ENCODE measurements at regions not wholly inside any gene's neighbourhood (a gene's known extent, or its start where the extent isn't known, plus 50 kb on each side); places are given as distances from the start of the nearest gene placed in this dataset.

DNA sequence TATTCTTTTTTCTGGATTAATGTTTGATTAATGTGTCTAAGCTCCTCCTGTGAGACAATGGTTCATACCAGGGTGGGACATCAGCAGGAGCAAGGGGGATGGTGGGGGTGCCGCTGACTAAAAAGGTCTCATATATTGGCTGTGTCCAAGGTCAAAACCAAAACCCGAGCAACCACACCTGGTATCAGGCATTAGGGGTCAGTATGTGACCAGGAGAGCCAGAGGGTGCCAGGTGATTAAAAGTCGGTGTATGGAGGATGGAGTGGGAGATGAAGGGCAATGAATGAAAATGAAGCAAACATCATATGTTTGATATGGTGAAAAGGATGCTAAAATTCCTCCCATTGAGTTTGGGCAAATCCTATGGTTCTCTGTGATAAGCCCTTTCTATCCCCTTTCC lies 118.0 kb downstream of the MIAT start:
- DNase-seq (ENCODE audit: low read depth): no peak
- H3K36me3 ChIP-seq (ENCODE audit: control insufficient read depth, insufficient read depth, low read length): no peaks in the 10 kb centered on the region
- H3K27me3 ChIP-seq (ENCODE audit: control insufficient read depth, insufficient read depth, low read length): no peaks in the 10 kb centered on the region
- no peak overlapping the region for H3K4me3 ChIP-seq (ENCODE audit: low read depth, low read length)
- TF ChIP-seq, protein P1, sequence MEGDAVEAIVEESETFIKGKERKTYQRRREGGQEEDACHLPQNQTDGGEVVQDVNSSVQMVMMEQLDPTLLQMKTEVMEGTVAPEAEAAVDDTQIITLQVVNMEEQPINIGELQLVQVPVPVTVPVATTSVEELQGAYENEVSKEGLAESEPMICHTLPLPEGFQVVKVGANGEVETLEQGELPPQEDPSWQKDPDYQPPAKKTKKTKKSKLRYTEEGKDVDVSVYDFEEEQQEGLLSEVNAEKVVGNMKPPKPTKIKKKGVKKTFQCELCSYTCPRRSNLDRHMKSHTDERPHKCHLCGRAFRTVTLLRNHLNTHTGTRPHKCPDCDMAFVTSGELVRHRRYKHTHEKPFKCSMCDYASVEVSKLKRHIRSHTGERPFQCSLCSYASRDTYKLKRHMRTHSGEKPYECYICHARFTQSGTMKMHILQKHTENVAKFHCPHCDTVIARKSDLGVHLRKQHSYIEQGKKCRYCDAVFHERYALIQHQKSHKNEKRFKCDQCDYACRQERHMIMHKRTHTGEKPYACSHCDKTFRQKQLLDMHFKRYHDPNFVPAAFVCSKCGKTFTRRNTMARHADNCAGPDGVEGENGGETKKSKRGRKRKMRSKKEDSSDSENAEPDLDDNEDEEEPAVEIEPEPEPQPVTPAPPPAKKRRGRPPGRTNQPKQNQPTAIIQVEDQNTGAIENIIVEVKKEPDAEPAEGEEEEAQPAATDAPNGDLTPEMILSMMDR (IDR thresholded peaks at IDR 0.05; ENCODE audit: insufficient read depth, low read length, poor library complexity, severe bottlenecking): no peak

DNA sequence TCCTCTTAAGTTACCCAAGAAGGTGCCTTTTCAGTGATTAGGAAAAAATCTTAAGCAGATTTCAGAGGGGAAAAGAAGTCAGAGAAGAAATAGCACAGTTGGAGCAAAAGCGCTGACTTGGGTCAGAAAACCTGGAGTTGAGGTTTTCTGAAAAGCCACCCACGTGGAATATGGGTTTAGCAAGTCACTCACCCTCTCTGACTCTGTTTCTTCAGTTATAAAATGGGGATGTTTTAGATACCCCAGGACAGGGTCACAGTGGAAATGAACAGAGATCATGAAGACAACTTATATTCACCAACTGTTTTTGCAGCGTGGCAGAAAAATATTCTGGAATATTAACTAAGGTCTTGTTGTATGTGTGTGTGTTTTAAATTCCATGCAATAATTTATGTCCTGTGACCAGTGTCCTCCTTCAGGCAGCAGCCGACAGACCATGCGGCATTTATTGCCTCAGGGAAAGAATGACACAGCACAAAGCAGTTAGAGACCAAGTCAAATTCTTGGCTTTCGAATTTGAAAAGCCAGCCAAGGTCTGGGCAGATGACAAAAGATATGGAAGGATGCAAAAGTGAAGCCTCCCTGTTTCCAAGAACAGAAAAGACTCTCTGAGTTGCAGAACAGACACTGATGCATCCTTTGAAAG lies 119.9 kb downstream of the MIAT start:
- no peak for DNase-seq (ENCODE audit: low read depth)
- Histone ChIP-seq H3K4me3 (ENCODE audit: low read depth, low read length) (no peak overlapping the region), H3K36me3 (ENCODE audit: control insufficient read depth, insufficient read depth, low read length) (no peaks in the 10 kb centered on the region), H3K27me3 (ENCODE audit: control insufficient read depth, insufficient read depth, low read length) (no peaks in the 10 kb centered on the region)
- TF ChIP-seq, protein P1 (IDR thresholded peaks at IDR 0.05; ENCODE audit: insufficient read depth, low read length, poor library complexity, severe bottlenecking): no peak

DNA sequence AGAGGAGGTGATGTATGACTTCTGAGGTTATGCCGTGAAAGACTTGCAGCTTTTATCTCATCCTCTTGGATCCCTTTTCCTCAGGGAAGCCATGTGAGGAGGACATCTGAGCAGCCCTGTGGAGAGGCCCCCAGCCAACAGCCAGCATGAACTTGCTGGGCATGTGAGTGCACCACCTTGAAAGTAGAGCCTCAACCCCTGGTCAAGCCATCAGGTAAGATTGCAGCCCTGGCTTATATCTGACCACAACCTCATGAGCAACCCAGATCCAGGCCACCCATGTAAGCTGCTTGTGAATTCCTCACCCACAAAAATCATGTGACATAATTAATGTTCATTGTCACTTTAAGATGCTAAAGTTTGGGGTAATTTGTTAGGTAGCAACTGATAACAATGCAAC lies 121.0 kb downstream of the MIAT start:
- TF ChIP-seq, protein P1 (IDR thresholded peaks at IDR 0.05; ENCODE audit: insufficient read depth, low read length, poor library complexity, severe bottlenecking): no peak
- H3K27me3 ChIP-seq (ENCODE audit: control insufficient read depth, insufficient read depth, low read length): no peaks in the 10 kb centered on the region
- no peak for DNase-seq (ENCODE audit: low read depth)
- H3K4me3 ChIP-seq (ENCODE audit: low read depth, low read length): no peak overlapping the region
- H3K36me3 ChIP-seq (ENCODE audit: control insufficient read depth, insufficient read depth, low read length): no peaks in the 10 kb centered on the region

DNA sequence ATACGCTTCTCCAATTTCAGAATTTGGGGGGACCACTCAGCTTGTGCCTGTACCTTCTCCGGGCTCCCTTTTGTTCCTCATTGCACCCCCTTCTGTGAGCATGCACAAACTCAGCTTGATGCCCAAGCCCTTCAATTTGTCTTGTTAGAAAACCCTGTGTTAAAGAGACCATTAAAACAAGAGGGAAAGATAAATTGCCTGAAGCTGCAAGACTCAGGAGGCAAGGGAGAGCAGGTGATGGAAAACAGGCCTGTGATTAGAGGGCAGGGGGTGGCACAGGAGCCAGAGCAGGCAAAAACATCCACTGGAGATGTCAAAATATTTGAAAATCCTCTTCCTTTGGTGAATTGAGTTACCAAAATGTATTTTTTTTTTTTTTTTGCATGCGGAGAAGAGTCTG lies 121.7 kb downstream of the MIAT start:
- H3K4me3 ChIP-seq (ENCODE audit: low read depth, low read length): no peak overlapping the region
- TF ChIP-seq, protein P1 (IDR thresholded peaks at IDR 0.05; ENCODE audit: insufficient read depth, low read length, poor library complexity, severe bottlenecking): no peak
- H3K27me3 ChIP-seq (ENCODE audit: control insufficient read depth, insufficient read depth, low read length): no peaks in the 10 kb centered on the region
- no peak for DNase-seq (ENCODE audit: low read depth)
- no peaks in the 10 kb centered on the region for H3K36me3 ChIP-seq (ENCODE audit: control insufficient read depth, insufficient read depth, low read length)

DNA sequence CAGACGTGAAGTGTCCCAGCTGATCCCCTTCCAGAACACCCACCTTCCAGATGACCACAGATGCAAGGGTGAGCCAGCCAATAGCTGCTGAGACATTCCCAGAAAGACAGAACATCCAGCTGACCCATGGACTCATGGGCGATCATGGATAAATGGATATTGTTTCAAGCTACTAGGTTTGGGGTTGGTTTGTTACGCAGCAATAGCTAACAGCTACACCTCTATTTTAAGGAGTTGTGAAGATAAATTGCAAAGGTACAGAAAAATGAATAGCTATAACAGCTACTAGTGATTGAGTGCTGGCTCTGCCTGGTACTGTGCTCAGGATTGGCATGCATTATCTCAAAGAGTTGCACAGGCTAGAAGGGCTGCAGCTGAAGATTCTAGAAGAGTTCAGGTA lies 122.5 kb downstream of the MIAT start:
- no peak overlapping the region for H3K4me3 ChIP-seq (ENCODE audit: low read depth, low read length)
- H3K36me3 ChIP-seq (ENCODE audit: control insufficient read depth, insufficient read depth, low read length): no peaks in the 10 kb centered on the region
- H3K27me3 ChIP-seq (ENCODE audit: control insufficient read depth, insufficient read depth, low read length): no peaks in the 10 kb centered on the region
- TF ChIP-seq, protein P1 (IDR thresholded peaks at IDR 0.05; ENCODE audit: insufficient read depth, low read length, poor library complexity, severe bottlenecking): no peak
- no peak for DNase-seq (ENCODE audit: low read depth)

DNA sequence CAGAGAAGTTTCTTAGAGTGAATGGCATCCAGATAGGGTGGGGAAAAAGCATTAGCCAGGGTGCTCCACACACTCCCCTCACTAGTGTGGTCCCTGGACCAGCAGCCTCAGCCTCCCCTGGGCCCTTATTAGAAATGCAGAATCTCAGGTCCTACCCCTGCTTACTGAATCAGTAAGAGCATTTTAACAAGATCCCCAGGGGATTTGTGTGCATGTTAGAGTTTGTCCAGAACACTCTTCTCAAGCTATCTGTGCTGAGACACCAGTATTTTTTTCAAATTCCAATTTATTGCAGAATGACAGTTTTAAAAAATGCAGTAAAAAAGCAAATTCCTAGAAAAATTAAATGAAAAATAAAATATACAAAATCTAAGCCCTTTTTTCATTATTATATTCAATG lies 123.1 kb downstream of the MIAT start:
- TF ChIP-seq, protein P1 (IDR thresholded peaks at IDR 0.05; ENCODE audit: insufficient read depth, low read length, poor library complexity, severe bottlenecking): no peak
- DNase-seq (ENCODE audit: low read depth): no peak
- Histone ChIP-seq H3K4me3 (ENCODE audit: low read depth, low read length) (no peak overlapping the region), H3K36me3 (ENCODE audit: control insufficient read depth, insufficient read depth, low read length) (no peaks in the 10 kb centered on the region), H3K27me3 (ENCODE audit: control insufficient read depth, insufficient read depth, low read length) (no peaks in the 10 kb centered on the region)

All from kidney epithelial cell (primary cell).